Right cardiac atrium (tissue), 5 donors: ENCODE measurements at regions not wholly inside any gene's neighbourhood (a gene's known extent, or its start where the extent isn't known, plus 50 kb on each side); places are given as distances from the start of the nearest gene placed in this dataset.
A peak's percentile ranks its signal among the peaks of the same experiment; 100 is the strongest.
"Not testable (repeated sequence)": the region's sequence is repeated elsewhere in the genome, so short reads cannot be mapped to it uniquely, and the experiment has no call there.

ENCODE experiments used
- ATAC-seq, 2 donors: fragments of 200-7000 bp; cut with Tn5 transposase; one replicate each; pipeline versions ENCODE4 v1.8.0 to v1.9.1; 2020; ENCODE audit warnings: moderate library complexity in 2 of 2, mild to moderate bottlenecking in 1 of 2
- DNase-seq, 3 donors: peaks; one replicate each; pipeline ENCODE4 v3.0.0-alpha.2; 2020
- H3K27ac ChIP-seq: one replicate; pipeline ENCODE4 v1.5.1; 2013; ENCODE audit warnings: mild to moderate bottlenecking, low read length, control low read depth, moderate library complexity
- H3K27me3 ChIP-seq: one replicate; pipeline ENCODE4 v1.6.1; 2013; ENCODE audit not compliant: control insufficient read depth, insufficient read depth
- H3K4me1 ChIP-seq: one replicate; pipeline ENCODE4 v1.6.1; 2013; ENCODE audit warnings: low read length; ENCODE audit not compliant: control insufficient read depth, insufficient read depth
- H3K4me3 ChIP-seq: one replicate; pipeline ENCODE4 v1.5.1; 2013; ENCODE audit warnings: low read length, control low read depth
- H3K9me3 ChIP-seq: one replicate; pipeline ENCODE4 v1.6.1; 2013; ENCODE audit warnings: low read length; ENCODE audit not compliant: control insufficient read depth
- WGBS: extraction: QIAGEN DNeasy Blood & Tissue Kit; methylation state at CpG from one replicate; pipeline ENCODE4 v1.1.7; 2013; 5-methylcytosine and 5-hydroxymethylcytosine counted together
- intact Hi-C, 4 donors: fragments of 100-400 bp; cut with DNase I; formaldehyde crosslinking; loops; one replicate each; pipeline versions ENCODE4 v1.11.0 to v1.14.0; 2022 to 2023
- donor health status: healthy with polysubstance abuse.
- donor health status: DM: no; HTN: yes; CAD: no.
- donor health status: DM: no; HTN: no; CAD: no.
- donor health status: DM: no; HTN: yes; CAD: no; lungs with severe emphysema.
- donor health status: DM: yes; HTN: yes; CAD: no.

GRCh38 chr6:3617681-3618311, 133.7 kb downstream of the PXDC1 start:
- Histone ChIP-seq H3K4me1 (no peaks in the 10 kb centered on the region), H3K4me3 (no peak overlapping the region), H3K27me3 (no peaks in the 10 kb centered on the region), H3K9me3 (no peaks in the 10 kb centered on the region), H3K27ac (no peak overlapping the region)
- WGBS: 83% methylated on average over 29 of the region's 29 CpGs
- ATAC-seq: no peak
- no peak for DNase-seq
- intact Hi-C loops: no loop called here

- no peak overlapping the region for H3K27ac ChIP-seq
- 78% methylated on average over 7 of the region's 7 CpGs for WGBS
- ATAC-seq: no peak
- no peak for DNase-seq
- no peaks in the 10 kb centered on the region for H3K9me3 ChIP-seq
- H3K27me3 ChIP-seq: no peaks in the 10 kb centered on the region
- intact Hi-C loops: no loop called here
- H3K4me3 ChIP-seq: no peak overlapping the region
- H3K4me1 ChIP-seq: no peaks in the 10 kb centered on the region
Measured at GRCh38 chr6:3617192-3617631, 134.3 kb downstream of the PXDC1 start.

- no peak overlapping the region for H3K27ac ChIP-seq
- ATAC-seq: no peak
- no peaks in the 10 kb centered on the region for H3K9me3 ChIP-seq
- 91% methylated on average over 9 of the region's 9 CpGs for WGBS
- intact Hi-C loops: no loop called here
- no peaks in the 10 kb centered on the region for H3K27me3 ChIP-seq
- no peak for DNase-seq
- no peaks in the 10 kb centered on the region for H3K4me1 ChIP-seq
- no peak overlapping the region for H3K4me3 ChIP-seq
Measured at GRCh38 chr6:3616565-3617176, 134.8 kb downstream of the PXDC1 start.

- Histone ChIP-seq H3K9me3 (no peaks in the 10 kb centered on the region), H3K4me1 (no peaks in the 10 kb centered on the region), H3K4me3 (no peak overlapping the region), H3K27ac (no peak overlapping the region), H3K27me3 (no peaks in the 10 kb centered on the region)
- ATAC-seq (no peak), DNase-seq (no peak)
- intact Hi-C loops: no loop called here
- 84% methylated on average over 11 of the region's 11 CpGs for WGBS
Measured at GRCh38 chr6:3615391-3616380, 135.8 kb downstream of the PXDC1 start.

GRCh38 chr6:3614918-3615317, 136.6 kb downstream of the PXDC1 start:
- no peak for ATAC-seq
- intact Hi-C loops: no loop called here
- Histone ChIP-seq H3K27ac (no peak overlapping the region), H3K4me1 (no peaks in the 10 kb centered on the region), H3K4me3 (no peak overlapping the region), H3K27me3 (no peaks in the 10 kb centered on the region), H3K9me3 (no peaks in the 10 kb centered on the region)
- 74% methylated on average over 2 of the region's 2 CpGs for WGBS
- no peak for DNase-seq

GRCh38 chr6:3613565-3613964, 137.9 kb downstream of the PXDC1 start:
- H3K27me3 ChIP-seq, H3K4me3 ChIP-seq, ATAC-seq, H3K27ac ChIP-seq, intact Hi-C loops, H3K4me1 ChIP-seq, DNase-seq, H3K9me3 ChIP-seq: not testable (repeated sequence)
- WGBS: 86% methylated on average over 1 of the region's 1 CpG

- ATAC-seq: peak; percentile 85 to 88
Measured at GRCh38 chr6:3612341-3613041, 139.0 kb downstream of the PXDC1 start.

GRCh38 chr6:3610921-3611320, 140.6 kb downstream of the PXDC1 start:
- no peaks in the 10 kb centered on the region for H3K27me3 ChIP-seq
- 72% methylated on average over 7 of the region's 7 CpGs for WGBS
- ATAC-seq (no peak), DNase-seq (no peak)
- H3K4me1 ChIP-seq: no peaks in the 10 kb centered on the region
- H3K27ac ChIP-seq: no peak overlapping the region
- intact Hi-C loops: no loop called here
- H3K9me3 ChIP-seq: no peaks in the 10 kb centered on the region
- no peak overlapping the region for H3K4me3 ChIP-seq

More at GRCh38 chr6:3612341-3613041, 139.0 kb downstream of the PXDC1 start:
- Histone ChIP-seq H3K4me1 (no peaks in the 10 kb centered on the region), H3K27me3 (no peaks in the 10 kb centered on the region), H3K27ac (no peak overlapping the region), H3K9me3 (no peaks in the 10 kb centered on the region), H3K4me3 (no peak overlapping the region)
- 47% methylated on average over 8 of the region's 8 CpGs for WGBS
- no peak for DNase-seq
- intact Hi-C loops: no loop called here

- no peak overlapping the region for H3K27ac ChIP-seq
- ATAC-seq (no peak), DNase-seq (no peak)
- WGBS: 48% methylated on average over 5 of the region's 5 CpGs
- H3K27me3 ChIP-seq: no peaks in the 10 kb centered on the region
- H3K4me3 ChIP-seq: no peak overlapping the region
- intact Hi-C loops: no loop called here
- H3K9me3 ChIP-seq: no peaks in the 10 kb centered on the region
- H3K4me1 ChIP-seq: no peaks in the 10 kb centered on the region
Measured at GRCh38 chr6:3610206-3610605, 141.3 kb downstream of the PXDC1 start.

- Histone ChIP-seq H3K4me3 (no peak overlapping the region), H3K9me3 (no peaks in the 10 kb centered on the region), H3K4me1 (no peaks in the 10 kb centered on the region), H3K27me3 (no peaks in the 10 kb centered on the region), H3K27ac (no peak overlapping the region)
- DNase-seq (no peak), ATAC-seq (no peak)
- intact Hi-C loops: no loop called here
- 84% methylated on average over 3 of the region's 3 CpGs for WGBS
Measured at GRCh38 chr6:3609388-3609787, 142.1 kb downstream of the PXDC1 start.
